GM06990 (cell line): ENCODE measurements at regions not wholly inside any gene's neighbourhood (a gene's known extent, or its start where the extent isn't known, plus 50 kb on each side); places are given as distances from the start of the nearest gene placed in this dataset.

Experiments used
- DNase-seq: peaks from one replicate; pipeline ENCODE4 v3.0.0-alpha.2; 2011; ENCODE audit not compliant: insufficient read length; ENCODE audit errors: extremely low read depth
- H3K27me3 ChIP-seq: replicated peaks from 2 replicates; pipeline ENCODE4 v1.6.0; 2011; ENCODE audit warnings: low read length; ENCODE audit not compliant: control insufficient read depth, insufficient read depth
- H3K36me3 ChIP-seq: 2 replicates; pipeline ENCODE4 v1.5.1; 2011; ENCODE audit warnings: low read length; ENCODE audit not compliant: control insufficient read depth, insufficient read depth
- H3K4me3 ChIP-seq: replicated peaks from 2 replicates; pipeline ENCODE4 v1.5.1; 2011; ENCODE audit warnings: low read depth, mild to moderate bottlenecking, control low read depth, low read length
- CTCF ChIP-seq: IDR thresholded peaks from 2 replicates; pipeline ENCODE4 v1.5.1; 2011; ENCODE audit warnings: low read length, control low read depth, mild to moderate bottlenecking, inconsistent platforms; ENCODE audit not compliant: insufficient read depth, poor library complexity, severe bottlenecking

DNA sequence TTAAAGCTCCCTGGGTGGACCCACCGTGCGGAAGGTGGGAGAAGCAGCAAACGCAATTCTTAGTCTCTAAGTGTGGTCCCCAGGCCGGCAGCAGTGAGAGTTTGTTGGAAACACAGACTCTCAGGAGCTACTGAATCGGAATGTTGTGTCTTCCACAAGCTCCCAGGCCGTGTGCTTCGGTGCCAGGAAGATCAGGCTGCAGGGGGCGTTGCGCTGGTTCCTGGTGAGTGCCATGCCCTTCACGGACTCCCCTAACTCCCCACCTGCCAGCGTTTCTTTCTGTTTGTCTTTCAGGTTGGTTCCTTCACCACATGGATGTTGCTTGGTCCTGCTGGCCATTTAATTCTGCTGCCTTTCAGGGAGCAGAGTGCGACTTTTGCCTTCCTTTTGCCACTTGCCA is 91.2 kb upstream of the PITRM1 start:
- no peak for TF ChIP-seq CTCF
- H3K27me3 ChIP-seq, result no peaks in the 10 kb centered on the region; the same call in none of the 2 replicates
- H3K36me3 ChIP-seq, result no peaks in the 10 kb centered on the region
- H3K4me3 ChIP-seq, result no peak overlapping the region
- no peak for DNase-seq

- Histone ChIP-seq H3K36me3 (no peaks in the 10 kb centered on the region), H3K4me3 (no peak overlapping the region), H3K27me3 (no peaks in the 10 kb centered on the region; the same call in 1 of the 2 replicates)
- TF ChIP-seq CTCF, result no peak
- no peak for DNase-seq
These were observed 90.5 kb upstream of the PITRM1 start for GRCh38 chr10:3263082-3263481.

GRCh38 chr10:3261921-3262320 is 89.3 kb upstream of the PITRM1 start:
- DNase-seq, result no peak
- H3K36me3 ChIP-seq, result no peaks in the 10 kb centered on the region
- no peak overlapping the region for H3K4me3 ChIP-seq
- no peaks in the 10 kb centered on the region; the same call in 1 of the 2 replicates for H3K27me3 ChIP-seq
- no peak for TF ChIP-seq CTCF

- DNase-seq, result no peak
- Histone ChIP-seq H3K4me3 (no peak overlapping the region), H3K27me3 (no peaks in the 10 kb centered on the region; the same call in none of the 2 replicates), H3K36me3 (no peaks in the 10 kb centered on the region)
- TF ChIP-seq CTCF, result no peak
These were observed 87.7 kb upstream of the PITRM1 start for GRCh38 chr10:3260066-3260834.

GRCh38 chr10:3259499-3259898 is 86.9 kb upstream of the PITRM1 start:
- Histone ChIP-seq H3K36me3 (no peaks in the 10 kb centered on the region), H3K27me3 (no peaks in the 10 kb centered on the region; the same call in none of the 2 replicates), H3K4me3 (no peak overlapping the region)
- no peak for DNase-seq
- no peak for TF ChIP-seq CTCF
